HG03469 (cell line): ENCODE measurements at regions not wholly inside any gene's neighbourhood (a gene's known extent, or its start where the extent isn't known, plus 50 kb on each side); places are given as distances from the start of the nearest gene placed in this dataset.

Experiments used
- ATAC-seq: cut with Tn5 transposase; IDR thresholded peaks from one replicate; pipeline ENCODE4 v1.9.1; 2021; ENCODE audit warnings: mild to moderate bottlenecking, moderate library complexity, moderate number of reproducible peaks; ENCODE audit not compliant: unreplicated experiment

GRCh38 chr12:93149229-93149628 lies 220.1 kb upstream of the EEA1 start:
- ATAC-seq, result no peak

- ATAC-seq, result no peak
Observed at GRCh38 chr12:93151079-93151762, 222.1 kb upstream of the EEA1 start.

- ATAC-seq, result no peak
Observed at GRCh38 chr12:93152617-93153016, 223.5 kb upstream of the EEA1 start.

- ATAC-seq, result no peak
Observed at GRCh38 chr12:93153321-93153720, 224.2 kb upstream of the EEA1 start.

- no peak for ATAC-seq
Observed at GRCh38 chr12:93154096-93154728, 223.5 kb upstream of the NUDT4 start.

GRCh38 chr12:93154753-93155480 lies 222.8 kb upstream of the NUDT4 start:
- no peak for ATAC-seq

- no peak for ATAC-seq
Observed at GRCh38 chr12:93156086-93156716, 221.5 kb upstream of the NUDT4 start.

GRCh38 chr12:93157279-93157678 lies 220.4 kb upstream of the NUDT4 start:
- ATAC-seq, result no peak

- no peak for ATAC-seq
Observed at GRCh38 chr12:93158065-93158843, 219.5 kb upstream of the NUDT4 start.

- no peak for ATAC-seq
Observed at GRCh38 chr12:93163260-93164036, 214.3 kb upstream of the NUDT4 start.

- no peak for ATAC-seq
Observed at GRCh38 chr12:93164103-93164880, 213.4 kb upstream of the NUDT4 start.

GRCh38 chr12:93165384-93165932 lies 212.3 kb upstream of the NUDT4 start:
- no peak for ATAC-seq

- ATAC-seq, result peak; percentile 61
Observed at GRCh38 chr12:93166541-93167307, 211.0 kb upstream of the NUDT4 start.

GRCh38 chr12:93167331-93167730 lies 210.4 kb upstream of the NUDT4 start:
- ATAC-seq, result no peak

- peak; percentile 46 for ATAC-seq
Observed at GRCh38 chr12:93167841-93168492, 209.8 kb upstream of the NUDT4 start.

GRCh38 chr12:93168751-93169150 lies 209.0 kb upstream of the NUDT4 start:
- ATAC-seq, result no peak

- no peak for ATAC-seq
Observed at GRCh38 chr12:93169536-93169935, 208.2 kb upstream of the NUDT4 start.

GRCh38 chr12:93170928-93171327 lies 206.8 kb upstream of the NUDT4 start:
- no peak for ATAC-seq
